Parathyroid adenoma (tissue), 2 donors: ENCODE measurements at regions not wholly inside any gene's neighbourhood (a gene's known extent, or its start where the extent isn't known, plus 50 kb on each side); places are given as distances from the start of the nearest gene placed in this dataset.

Experiments
- H2AFZ ChIP-seq: fragments of 300-600 bp; sonication (generic); one replicate; pipeline ENCODE4 v1.7.0; 2017; ENCODE audit warnings: antibody characterized with exemption, mild to moderate bottlenecking
- H3K27ac ChIP-seq: fragments of 300-600 bp; sonication (generic); one replicate; pipeline ENCODE4 v1.7.0; 2017
- H3K27me3 ChIP-seq: fragments of 300-600 bp; sonication (generic); one replicate; pipeline ENCODE4 v1.7.0; 2017; ENCODE audit warnings: low read length; ENCODE audit not compliant: control insufficient read depth, insufficient read depth
- H3K36me3 ChIP-seq: fragments of 300-600 bp; sonication (generic); one replicate; pipeline ENCODE4 v1.7.0; 2017; ENCODE audit warnings: low read length; ENCODE audit not compliant: control insufficient read depth, insufficient read depth
- H3K4me1 ChIP-seq: fragments of 300-600 bp; sonication (generic); one replicate; pipeline ENCODE4 v1.7.0; 2017; ENCODE audit warnings: control low read depth
- H3K4me2 ChIP-seq: fragments of 300-600 bp; sonication (generic); one replicate; pipeline ENCODE4 v1.7.0; 2017; ENCODE audit warnings: low read length
- H3K4me3 ChIP-seq: fragments of 300-600 bp; sonication (generic); one replicate; pipeline ENCODE4 v1.7.0; 2017; ENCODE audit warnings: low read depth, low read length
- H3K79me2 ChIP-seq: fragments of 300-600 bp; sonication (generic); one replicate; pipeline ENCODE4 v1.7.0; 2017; ENCODE audit warnings: control low read depth
- H3K9ac ChIP-seq: fragments of 300-600 bp; sonication (generic); one replicate; pipeline ENCODE4 v1.7.0; 2017; ENCODE audit warnings: mild to moderate bottlenecking
- H3K9me3 ChIP-seq: fragments of 300-600 bp; sonication (generic); one replicate; pipeline ENCODE4 v1.7.0; 2017; ENCODE audit warnings: low read length; ENCODE audit not compliant: control insufficient read depth
- CTCF ChIP-seq: fragments of 300-600 bp; sonication (generic); IDR thresholded peaks from one replicate; pipeline ENCODE4 v1.7.0; 2017; ENCODE audit warnings: antibody characterized with exemption, mild to moderate bottlenecking
- donor health status: primary hyperparathyroidism.

DNA sequence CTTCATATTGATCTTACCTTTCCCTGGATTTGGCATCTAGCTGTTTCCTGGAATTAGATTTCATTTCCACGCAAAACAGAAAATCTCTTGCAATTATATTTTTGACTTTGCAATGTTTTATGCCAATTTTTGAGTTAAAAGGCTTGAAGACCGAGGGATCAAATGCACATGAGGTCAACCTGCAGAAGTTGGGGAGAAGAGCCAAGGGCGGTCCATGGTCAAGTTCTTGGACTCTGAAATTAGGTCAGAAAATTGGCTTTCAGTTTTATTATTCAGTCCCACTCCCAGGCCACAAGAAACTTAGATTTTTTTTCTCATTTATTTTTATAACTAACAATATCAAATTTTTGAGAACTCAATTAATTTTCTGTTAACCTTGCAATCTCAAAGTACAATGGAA, 499.1 kb upstream of the USP24 start:
- no peak for TF ChIP-seq CTCF
- no peaks in the 10 kb centered on the region for H3K9me3 ChIP-seq

GRCh38 chr1:55713516-55713915, 498.4 kb upstream of the USP24 start:
- TF ChIP-seq CTCF: no peak
- Histone ChIP-seq H3K4me1 (no peaks in the 10 kb centered on the region), H3K9me3 (no peaks in the 10 kb centered on the region), H3K36me3 (no peaks in the 10 kb centered on the region), H2AFZ (no peak overlapping the region), H3K4me2 (no peak overlapping the region), H3K9ac (no peak overlapping the region), H3K4me3 (no peak overlapping the region), H3K27me3 (no peaks in the 10 kb centered on the region), H3K79me2 (no peaks in the 10 kb centered on the region), H3K27ac (no peak overlapping the region)

More for the DNA sequence above, 499.1 kb upstream of the USP24 start:
- Histone ChIP-seq H3K36me3 (no peaks in the 10 kb centered on the region), H3K27ac (no peak overlapping the region), H3K79me2 (no peaks in the 10 kb centered on the region), H3K4me1 (no peaks in the 10 kb centered on the region), H3K27me3 (no peaks in the 10 kb centered on the region), H2AFZ (no peak overlapping the region), H3K4me2 (no peak overlapping the region), H3K9ac (no peak overlapping the region), H3K4me3 (no peak overlapping the region)

GRCh38 chr1:55712148-55712547, 497.0 kb upstream of the USP24 start:
- Histone ChIP-seq H3K79me2 (no peaks in the 10 kb centered on the region), H2AFZ (no peak overlapping the region), H3K4me2 (no peak overlapping the region), H3K27me3 (no peaks in the 10 kb centered on the region), H3K9me3 (no peaks in the 10 kb centered on the region), H3K9ac (no peak overlapping the region), H3K4me1 (no peaks in the 10 kb centered on the region), H3K27ac (no peak overlapping the region), H3K36me3 (no peaks in the 10 kb centered on the region), H3K4me3 (no peak overlapping the region)
- no peak for TF ChIP-seq CTCF

GRCh38 chr1:55708781-55709180, 493.6 kb upstream of the USP24 start:
- Histone ChIP-seq H3K4me2 (no peak overlapping the region), H3K27me3 (no peaks in the 10 kb centered on the region), H2AFZ (no peak overlapping the region), H3K4me1 (no peaks in the 10 kb centered on the region), H3K36me3 (no peaks in the 10 kb centered on the region), H3K79me2 (no peaks in the 10 kb centered on the region), H3K27ac (no peak overlapping the region), H3K4me3 (no peak overlapping the region), H3K9ac (no peak overlapping the region), H3K9me3 (no peaks in the 10 kb centered on the region)
- TF ChIP-seq CTCF: no peak

- no peaks in the 10 kb centered on the region for H3K27me3 ChIP-seq
- H3K4me1 ChIP-seq: no peaks in the 10 kb centered on the region
- TF ChIP-seq CTCF: no peak
- no peak overlapping the region for H3K9ac ChIP-seq
- H3K9me3 ChIP-seq: no peaks in the 10 kb centered on the region
- H3K27ac ChIP-seq: no peak overlapping the region
- no peak overlapping the region for H3K4me3 ChIP-seq
- H3K36me3 ChIP-seq: no peaks in the 10 kb centered on the region
- no peak overlapping the region for H2AFZ ChIP-seq
- no peak overlapping the region for H3K4me2 ChIP-seq
- no peaks in the 10 kb centered on the region for H3K79me2 ChIP-seq
Observed at GRCh38 chr1:55707846-55708245, 492.7 kb upstream of the USP24 start.
